ENCODE measurements at regions not wholly inside any gene's neighbourhood (a gene's known extent, or its start where the extent isn't known, plus 50 kb on each side); places are given as distances from the start of the nearest gene placed in this dataset.

- WGBS (ENCODE audit: extremely low coverage, insufficient coverage, insufficient read length) = no CpG with 5 or more reads among the region's 5 CpGs
- Histone ChIP-seq H3K79me1 (ENCODE audit: low read length) (no peaks in the 10 kb centered on the region), H2AK5ac (ENCODE audit: low read length) (no peak overlapping the region)
Measured at GRCh38 chr18:60693426-60693825, 320.9 kb upstream of the MC4R start.

GRCh38 chr18:60698901-60699300 is 326.3 kb upstream of the MC4R start:
- Histone ChIP-seq H3K18ac (ENCODE audit: low read length) (no peak overlapping the region), H4K91ac (ENCODE audit: low read depth, low read length) (no peak overlapping the region), H3K27ac (ENCODE audit: low read depth, low read length) (no peak overlapping the region), H3K27me3 (ENCODE audit: insufficient read depth, low read length) (no peaks in the 10 kb centered on the region), H2AFZ (ENCODE audit: insufficient read depth, low read length, poor library complexity) (no peak overlapping the region), H2AK5ac (ENCODE audit: low read length) (no peak overlapping the region), H4K12ac (ENCODE audit: low read depth, low read length) (no peak overlapping the region), H3K14ac (ENCODE audit: low read length) (no peak overlapping the region), H3K9ac (ENCODE audit: low read length) (no peak overlapping the region), H3K36me3 (ENCODE audit: control insufficient read depth in 1 of 2, insufficient read depth in 2 of 2, low read length in 2 of 2) (no peaks in the 10 kb centered on the region), H3K23ac (ENCODE audit: low read length) (no peak overlapping the region), H2BK120ac (ENCODE audit: insufficient read depth, low read length, poor library complexity) (no peak overlapping the region), H2BK5ac (ENCODE audit: low read depth, low read length, poor library complexity) (no peak overlapping the region), H3K79me2 (ENCODE audit: control insufficient read depth, insufficient read depth, low read length, poor library complexity) (no peaks in the 10 kb centered on the region), H4K8ac (ENCODE audit: low read depth, low read length) (no peak overlapping the region), H3K4ac (ENCODE audit: low read depth, low read length) (no peak overlapping the region), H3K4me3 (ENCODE audit: low read depth, low read length) (no peak overlapping the region), H3K9me3 (ENCODE audit: insufficient read depth, low read depth, low read length) (no peaks in the 10 kb centered on the region), H3K4me2 (ENCODE audit: low read length) (no peak overlapping the region), H3K79me1 (ENCODE audit: low read length) (no peaks in the 10 kb centered on the region), H3K4me1 (ENCODE audit: control insufficient read depth in 1 of 2, insufficient read depth in 2 of 2, low read length in 2 of 2) (no peaks in the 10 kb centered on the region), H2BK12ac (ENCODE audit: low read length) (no peak overlapping the region)
- no CpG with 5 or more reads among the region's 3 CpGs for WGBS (ENCODE audit: extremely low coverage, insufficient coverage, insufficient read length)
- no peak for DNase-seq

More at GRCh38 chr18:60693426-60693825, 320.9 kb upstream of the MC4R start:
- H3K18ac ChIP-seq (ENCODE audit: low read length) = no peak overlapping the region
- H3K79me2 ChIP-seq (ENCODE audit: control insufficient read depth, insufficient read depth, low read length, poor library complexity) = no peaks in the 10 kb centered on the region
- no peak overlapping the region for H2AFZ ChIP-seq (ENCODE audit: insufficient read depth, low read length, poor library complexity)
- no peak overlapping the region for H2BK120ac ChIP-seq (ENCODE audit: insufficient read depth, low read length, poor library complexity)
- no peak overlapping the region for H3K9ac ChIP-seq (ENCODE audit: low read length)
- no peak overlapping the region for H4K91ac ChIP-seq (ENCODE audit: low read depth, low read length)
- H4K8ac ChIP-seq (ENCODE audit: low read depth, low read length) = no peak overlapping the region
- no peak overlapping the region for H3K4me3 ChIP-seq (ENCODE audit: low read depth, low read length)
- H3K4me2 ChIP-seq (ENCODE audit: low read length) = no peak overlapping the region
- no peak overlapping the region for H2BK12ac ChIP-seq (ENCODE audit: low read length)
- H3K9me3 ChIP-seq (ENCODE audit: insufficient read depth, low read depth, low read length) = no peaks in the 10 kb centered on the region
- H3K27me3 ChIP-seq (ENCODE audit: insufficient read depth, low read length) = no peaks in the 10 kb centered on the region
- H3K27ac ChIP-seq (ENCODE audit: low read depth, low read length) = no peak overlapping the region
- no peaks in the 10 kb centered on the region for H3K36me3 ChIP-seq (ENCODE audit: control insufficient read depth in 1 of 2, insufficient read depth in 2 of 2, low read length in 2 of 2)
- H4K12ac ChIP-seq (ENCODE audit: low read depth, low read length) = no peak overlapping the region
- H3K4ac ChIP-seq (ENCODE audit: low read depth, low read length) = no peak overlapping the region
- DNase-seq = peak; percentile 49 to 51
- no peaks in the 10 kb centered on the region for H3K4me1 ChIP-seq (ENCODE audit: control insufficient read depth in 1 of 2, insufficient read depth in 2 of 2, low read length in 2 of 2)
- H3K14ac ChIP-seq (ENCODE audit: low read length) = no peak overlapping the region
- H3K23ac ChIP-seq (ENCODE audit: low read length) = no peak overlapping the region
- H2BK5ac ChIP-seq (ENCODE audit: low read depth, low read length, poor library complexity) = no peak overlapping the region

- Histone ChIP-seq H2BK12ac (ENCODE audit: low read length) (no peak overlapping the region), H4K8ac (ENCODE audit: low read depth, low read length) (no peak overlapping the region), H3K14ac (ENCODE audit: low read length) (no peak overlapping the region), H3K27ac (ENCODE audit: low read depth, low read length) (no peak overlapping the region), H3K23ac (ENCODE audit: low read length) (no peak overlapping the region), H2BK5ac (ENCODE audit: low read depth, low read length, poor library complexity) (no peak overlapping the region), H3K9me3 (ENCODE audit: insufficient read depth, low read depth, low read length) (no peaks in the 10 kb centered on the region), H3K9ac (ENCODE audit: low read length) (no peak overlapping the region), H3K36me3 (ENCODE audit: control insufficient read depth in 1 of 2, insufficient read depth in 2 of 2, low read length in 2 of 2) (no peaks in the 10 kb centered on the region), H3K79me1 (ENCODE audit: low read length) (no peaks in the 10 kb centered on the region), H3K18ac (ENCODE audit: low read length) (no peak overlapping the region), H3K27me3 (ENCODE audit: insufficient read depth, low read length) (no peaks in the 10 kb centered on the region), H3K79me2 (ENCODE audit: control insufficient read depth, insufficient read depth, low read length, poor library complexity) (no peaks in the 10 kb centered on the region), H3K4me1 (ENCODE audit: control insufficient read depth in 1 of 2, insufficient read depth in 2 of 2, low read length in 2 of 2) (no peaks in the 10 kb centered on the region), H4K12ac (ENCODE audit: low read depth, low read length) (no peak overlapping the region), H4K91ac (ENCODE audit: low read depth, low read length) (no peak overlapping the region), H3K4ac (ENCODE audit: low read depth, low read length) (no peak overlapping the region), H3K4me3 (ENCODE audit: low read depth, low read length) (no peak overlapping the region), H2AFZ (ENCODE audit: insufficient read depth, low read length, poor library complexity) (no peak overlapping the region), H3K4me2 (ENCODE audit: low read length) (no peak overlapping the region), H2AK5ac (ENCODE audit: low read length) (no peak overlapping the region), H2BK120ac (ENCODE audit: insufficient read depth, low read length, poor library complexity) (no peak overlapping the region)
- no peak for DNase-seq
- no CpG with 5 or more reads among the region's 3 CpGs for WGBS (ENCODE audit: extremely low coverage, insufficient coverage, insufficient read length)
Measured at GRCh38 chr18:60722742-60723141, 350.2 kb upstream of the MC4R start.

GRCh38 chr18:60732143-60732542 is 359.6 kb upstream of the MC4R start:
- Histone ChIP-seq H3K9me3 (ENCODE audit: insufficient read depth, low read depth, low read length) (no peaks in the 10 kb centered on the region), H3K4me2 (ENCODE audit: low read length) (no peak overlapping the region), H4K12ac (ENCODE audit: low read depth, low read length) (no peak overlapping the region), H3K23ac (ENCODE audit: low read length) (no peak overlapping the region), H3K36me3 (ENCODE audit: control insufficient read depth in 1 of 2, insufficient read depth in 2 of 2, low read length in 2 of 2) (no peaks in the 10 kb centered on the region), H3K79me1 (ENCODE audit: low read length) (no peaks in the 10 kb centered on the region), H3K14ac (ENCODE audit: low read length) (no peak overlapping the region), H2BK5ac (ENCODE audit: low read depth, low read length, poor library complexity) (no peak overlapping the region), H3K27ac (ENCODE audit: low read depth, low read length) (no peak overlapping the region), H3K4me3 (ENCODE audit: low read depth, low read length) (no peak overlapping the region), H4K8ac (ENCODE audit: low read depth, low read length) (no peak overlapping the region), H2AK5ac (ENCODE audit: low read length) (no peak overlapping the region), H3K4ac (ENCODE audit: low read depth, low read length) (no peak overlapping the region), H2AFZ (ENCODE audit: insufficient read depth, low read length, poor library complexity) (no peak overlapping the region), H3K18ac (ENCODE audit: low read length) (no peak overlapping the region), H3K79me2 (ENCODE audit: control insufficient read depth, insufficient read depth, low read length, poor library complexity) (no peaks in the 10 kb centered on the region), H4K91ac (ENCODE audit: low read depth, low read length) (no peak overlapping the region), H2BK12ac (ENCODE audit: low read length) (no peak overlapping the region), H3K27me3 (ENCODE audit: insufficient read depth, low read length) (no peaks in the 10 kb centered on the region), H3K4me1 (ENCODE audit: control insufficient read depth in 1 of 2, insufficient read depth in 2 of 2, low read length in 2 of 2) (no peaks in the 10 kb centered on the region), H3K9ac (ENCODE audit: low read length) (no peak overlapping the region), H2BK120ac (ENCODE audit: insufficient read depth, low read length, poor library complexity) (no peak overlapping the region)
- DNase-seq = no peak
- WGBS (ENCODE audit: extremely low coverage, insufficient coverage, insufficient read length) = no CpG with 5 or more reads among the region's 1 CpG
